ENCODE measurements at regions not wholly inside any gene's neighbourhood (a gene's known extent, or its start where the extent isn't known, plus 50 kb on each side); places are given as distances from the start of the nearest gene placed in this dataset.

DNA sequence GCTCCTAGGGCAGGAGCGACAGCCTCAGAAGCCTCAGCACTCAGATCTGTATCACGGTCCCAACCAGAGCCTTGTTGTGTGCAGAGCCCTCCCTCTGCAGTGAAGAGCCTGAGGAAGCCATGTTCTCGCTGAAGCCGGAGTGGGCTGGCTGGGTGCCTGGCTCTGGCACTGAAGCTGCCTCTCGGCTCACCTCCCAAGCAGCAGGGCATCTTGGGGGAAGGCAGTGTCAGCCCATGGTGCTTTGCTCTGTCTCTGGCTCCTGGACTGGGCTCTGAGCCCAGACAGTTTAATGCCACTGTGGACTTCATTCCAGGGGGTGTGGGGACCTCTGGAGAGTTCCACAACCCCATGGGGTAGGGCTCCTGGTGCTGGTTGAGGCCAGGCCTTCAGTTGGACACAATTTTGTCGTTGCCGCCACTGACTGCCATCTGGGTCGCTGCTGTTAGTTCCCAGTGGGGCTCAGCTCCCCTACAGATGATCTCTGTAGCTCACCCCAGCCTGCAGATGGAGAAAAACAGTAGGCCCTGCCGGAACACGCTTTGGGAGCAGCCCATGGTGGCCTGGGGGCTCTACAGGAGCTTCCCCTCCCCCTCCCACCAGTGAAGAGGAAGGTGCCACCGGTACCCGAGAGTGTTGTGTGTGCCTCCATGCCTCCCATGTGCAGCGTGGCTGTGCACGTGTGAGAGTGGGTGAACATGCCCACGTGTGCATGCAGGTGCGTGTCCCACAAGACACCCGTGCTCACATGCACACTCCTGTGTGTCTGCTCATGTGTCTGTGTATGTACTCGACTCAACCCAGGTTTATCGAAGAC lies 86.5 kb upstream of the B3GAT1 start:
- TF ChIP-seq, protein P1, sequence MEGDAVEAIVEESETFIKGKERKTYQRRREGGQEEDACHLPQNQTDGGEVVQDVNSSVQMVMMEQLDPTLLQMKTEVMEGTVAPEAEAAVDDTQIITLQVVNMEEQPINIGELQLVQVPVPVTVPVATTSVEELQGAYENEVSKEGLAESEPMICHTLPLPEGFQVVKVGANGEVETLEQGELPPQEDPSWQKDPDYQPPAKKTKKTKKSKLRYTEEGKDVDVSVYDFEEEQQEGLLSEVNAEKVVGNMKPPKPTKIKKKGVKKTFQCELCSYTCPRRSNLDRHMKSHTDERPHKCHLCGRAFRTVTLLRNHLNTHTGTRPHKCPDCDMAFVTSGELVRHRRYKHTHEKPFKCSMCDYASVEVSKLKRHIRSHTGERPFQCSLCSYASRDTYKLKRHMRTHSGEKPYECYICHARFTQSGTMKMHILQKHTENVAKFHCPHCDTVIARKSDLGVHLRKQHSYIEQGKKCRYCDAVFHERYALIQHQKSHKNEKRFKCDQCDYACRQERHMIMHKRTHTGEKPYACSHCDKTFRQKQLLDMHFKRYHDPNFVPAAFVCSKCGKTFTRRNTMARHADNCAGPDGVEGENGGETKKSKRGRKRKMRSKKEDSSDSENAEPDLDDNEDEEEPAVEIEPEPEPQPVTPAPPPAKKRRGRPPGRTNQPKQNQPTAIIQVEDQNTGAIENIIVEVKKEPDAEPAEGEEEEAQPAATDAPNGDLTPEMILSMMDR (IDR thresholded peaks at IDR 0.05) = no peak
- TF ChIP-seq EP300 (IDR thresholded peaks at IDR 0.05) = no peak
- TF ChIP-seq POLR2A (IDR thresholded peaks at IDR 0.05) = no peak
- no peak for TF ChIP-seq POLR2AphosphoS5 (IDR thresholded peaks at IDR 0.05)

All from sigmoid colon (tissue), 4 donors.